GM21619 (cell line): ENCODE measurements at regions not wholly inside any gene's neighbourhood (a gene's known extent, or its start where the extent isn't known, plus 50 kb on each side); places are given as distances from the start of the nearest gene placed in this dataset.

Source experiments
- ATAC-seq: cut with Tn5 transposase; IDR thresholded peaks from one replicate; pipeline ENCODE4 v1.9.1; 2021; ENCODE audit not compliant: unreplicated experiment

- ATAC-seq: no peak
These were observed 50.7 kb upstream of the NOCT start for GRCh38 chr4:138964716-138965426.

GRCh38 chr4:138963412-138963811 lies 52.2 kb upstream of the NOCT start:
- ATAC-seq: no peak

GRCh38 chr4:138961664-138962063 lies 53.9 kb upstream of the NOCT start:
- ATAC-seq: no peak

GRCh38 chr4:138961129-138961528 lies 54.5 kb upstream of the NOCT start:
- ATAC-seq: no peak

- no peak for ATAC-seq
These were observed 55.3 kb upstream of the NOCT start for GRCh38 chr4:138960175-138960710.

- no peak for ATAC-seq
These were observed 56.3 kb upstream of the NOCT start for GRCh38 chr4:138959097-138959815.

- no peak for ATAC-seq
These were observed 57.1 kb upstream of the NOCT start for GRCh38 chr4:138958519-138958918.

- no peak for ATAC-seq
These were observed 58.3 kb upstream of the NOCT start for GRCh38 chr4:138957302-138957701.

- ATAC-seq: no peak
These were observed 61.2 kb upstream of the NOCT start for GRCh38 chr4:138954428-138954827.

GRCh38 chr4:138953961-138954371 lies 61.6 kb upstream of the NOCT start:
- ATAC-seq: no peak

GRCh38 chr4:138952411-138952810 lies 63.2 kb upstream of the NOCT start:
- no peak for ATAC-seq

- ATAC-seq: no peak
These were observed 63.8 kb upstream of the NOCT start for GRCh38 chr4:138951764-138952163.

- no peak for ATAC-seq
These were observed 65.7 kb upstream of the NOCT start for GRCh38 chr4:138949866-138950265.

GRCh38 chr4:138948918-138949317 lies 66.7 kb upstream of the NOCT start:
- ATAC-seq: no peak

GRCh38 chr4:138946306-138946705 lies 69.3 kb upstream of the NOCT start:
- no peak for ATAC-seq

- no peak for ATAC-seq
These were observed 69.7 kb upstream of the NOCT start for GRCh38 chr4:138945840-138946239.

- ATAC-seq: no peak
These were observed 70.2 kb upstream of the NOCT start for GRCh38 chr4:138945401-138945800.

GRCh38 chr4:138943893-138944292 lies 71.7 kb upstream of the NOCT start:
- ATAC-seq: no peak

GRCh38 chr4:138941037-138941436 lies 74.5 kb upstream of the NOCT start:
- ATAC-seq: no peak

- ATAC-seq: no peak
These were observed 75.6 kb upstream of the NOCT start for GRCh38 chr4:138939960-138940359.

GRCh38 chr4:138938366-138938690 lies 77.3 kb upstream of the NOCT start:
- no peak for ATAC-seq

GRCh38 chr4:138935135-138935807 lies 80.3 kb upstream of the NOCT start:
- ATAC-seq: no peak
